ENCODE measurements at regions not wholly inside any gene's neighbourhood (a gene's known extent, or its start where the extent isn't known, plus 50 kb on each side); places are given as distances from the start of the nearest gene placed in this dataset.

GRCh38 chr14:94922595-94923239 is 152.8 kb upstream of the GSC start:
- no peak for DNase-seq

GRCh38 chr14:94921882-94922585 is 152.1 kb upstream of the GSC start:
- DNase-seq, result no peak

GRCh38 chr14:94921456-94921855 is 151.5 kb upstream of the GSC start:
- DNase-seq, result no peak

GRCh38 chr14:94919896-94920295 is 150.0 kb upstream of the GSC start:
- DNase-seq, result no peak

GRCh38 chr14:94918896-94919295 is 149.0 kb upstream of the GSC start:
- DNase-seq, result no peak

- no peak for DNase-seq
Observed at GRCh38 chr14:94917041-94917600, 147.2 kb upstream of the GSC start.

- DNase-seq, result no peak
Observed at GRCh38 chr14:94914191-94914590, 144.3 kb upstream of the GSC start.

- DNase-seq, result no peak
Observed at GRCh38 chr14:94907626-94908261, 137.8 kb upstream of the GSC start.

GRCh38 chr14:94906991-94907587 is 137.2 kb upstream of the GSC start:
- DNase-seq, result no peak

- DNase-seq, result no peak
Observed at GRCh38 chr14:94906577-94906976, 136.7 kb upstream of the GSC start.

GRCh38 chr14:94904636-94905035 is 134.7 kb upstream of the GSC start:
- DNase-seq, result no peak

GRCh38 chr14:94903883-94904282 is 134.0 kb upstream of the GSC start:
- no peak for DNase-seq

- no peak for DNase-seq
Observed at GRCh38 chr14:94903338-94903737, 133.4 kb upstream of the GSC start.

- no peak for DNase-seq
Observed at GRCh38 chr14:94897561-94897960, 127.6 kb upstream of the GSC start.

GRCh38 chr14:94897082-94897481 is 127.2 kb upstream of the GSC start:
- DNase-seq, result no peak

- no peak for DNase-seq
Observed at GRCh38 chr14:94893411-94894160, 123.7 kb upstream of the GSC start.

- DNase-seq, result no peak
Observed at GRCh38 chr14:94890785-94891184, 120.9 kb upstream of the GSC start.

- no peak for DNase-seq
Observed at GRCh38 chr14:94889520-94890312, 119.8 kb upstream of the GSC start.

GRCh38 chr14:94888121-94888520 is 118.2 kb upstream of the GSC start:
- DNase-seq, result no peak

GRCh38 chr14:94887591-94887990 is 117.7 kb upstream of the GSC start:
- no peak for DNase-seq

- DNase-seq, result no peak
Observed at GRCh38 chr14:94886931-94887330, 117.0 kb upstream of the GSC start.
